Stomach (tissue), 8 donors: ENCODE measurements at regions not wholly inside any gene's neighbourhood (a gene's known extent, or its start where the extent isn't known, plus 50 kb on each side); places are given as distances from the start of the nearest gene placed in this dataset.

Experiments used
- DNase-seq, 2 donors: peaks; one replicate each; pipeline versions ENCODE4 v3.0.0 to v3.0.0-alpha.2; 2013 to 2019
- H3K27ac ChIP-seq, 5 donors: fragments of 200-600 bp in 4 of 5; sonication (generic) in 4 of 5; one replicate each; pipeline ENCODE4 v1.5.1; 2013 to 2019; ENCODE audit warnings: mild to moderate bottlenecking in 1 of 5, moderate library complexity in 1 of 5
- H3K27me3 ChIP-seq, 3 donors: fragments of 200-600 bp; sonication (generic); one replicate each; pipeline ENCODE4 v1.5.1; 2017 to 2019; ENCODE audit warnings: mixed run types in 1 of 3
- H3K36me3 ChIP-seq, 4 donors: fragments of 200-600 bp; sonication (generic); 1 replicate in 3 of 4; 2 replicates in 1 of 4; pipeline ENCODE4 v1.5.1; 2016 to 2019
- H3K4me1 ChIP-seq, 4 donors: fragments of 200-600 bp; sonication (generic); one replicate each; pipeline ENCODE4 v1.5.1; 2016 to 2019
- H3K4me3 ChIP-seq, 4 donors: fragments of 200-600 bp; sonication (generic) in 3 of 4; one replicate each; pipeline ENCODE4 v1.5.1; 2016 to 2019; ENCODE audit warnings: mild to moderate bottlenecking in 1 of 4
- H3K9me3 ChIP-seq, 4 donors: fragments of 200-600 bp; sonication (generic); one replicate each; pipeline ENCODE4 v1.5.1; 2016 to 2019
- CTCF ChIP-seq, 7 experiments: fragments of 450-650 bp in 4 of 7; fragments of 200-600 bp in 3 of 7; sonication (generic) in 3 of 7; IDR thresholded peaks; one replicate each; pipeline ENCODE4 v1.5.1; 2016 to 2019; ENCODE audit warnings: antibody characterized with exemption in 7 of 7, control low read depth in 2 of 7, mild to moderate bottlenecking in 1 of 7
- EP300 ChIP-seq: sonication (generic); formaldehyde crosslinking; IDR thresholded peaks from one replicate; pipeline ENCODE4 v1.6.1; 2017; ENCODE audit warnings: antibody characterized with exemption
- POLR2A ChIP-seq, 4 donors: fragments of 450-650 bp; IDR thresholded peaks; one replicate each; pipeline ENCODE4 v1.6.1; 2016; ENCODE audit warnings: antibody characterized with exemption in 4 of 4, control low read depth in 2 of 4, mild to moderate bottlenecking in 1 of 4, moderate library complexity in 1 of 4
- POLR2AphosphoS5 ChIP-seq, 3 donors: sonication (generic); formaldehyde crosslinking; IDR thresholded peaks; one replicate each; pipeline ENCODE4 v1.6.1; 2016; ENCODE audit warnings: antibody characterized with exemption in 3 of 3
- WGBS, 5 donors: extraction: QIAGEN DNeasy Blood & Tissue Kit in 3 of 5; methylation state at CpG; one replicate each; pipeline versions ENCODE4 v1.1.5 to v1.1.7; 2013 to 2018; 5-methylcytosine and 5-hydroxymethylcytosine counted together
- intact Hi-C: fragments of 100-400 bp; cut with DNase I; formaldehyde crosslinking; loops from one replicate; pipeline ENCODE4 v1.15.1; 2023; ENCODE audit warnings: low total_unique reads
- donor health status: healthy with polysubstance abuse.
- donor health status: Bipolar disorder and iron deficiency.
- donor health status: healthy.

GRCh38 chr7:88637795-88638194, 121.7 kb upstream of the ZNF804B start:
- H3K36me3 ChIP-seq: no peaks in the 10 kb centered on the region
- no peaks in the 10 kb centered on the region for H3K4me1 ChIP-seq
- intact Hi-C loops: no loop called here
- DNase-seq: no peak
- TF ChIP-seq POLR2AphosphoS5 (IDR thresholded peaks at IDR 0.05) (no peak), CTCF (IDR thresholded peaks at IDR 0.05) (no peak), EP300 (no peak), POLR2A (IDR thresholded peaks at IDR 0.05) (no peak)
- H3K27ac ChIP-seq: no peak overlapping the region
- H3K9me3 ChIP-seq: no peaks in the 10 kb centered on the region
- H3K27me3 ChIP-seq: no peaks in the 10 kb centered on the region
- no peak overlapping the region for H3K4me3 ChIP-seq

- DNase-seq: no peak
- Histone ChIP-seq H3K9me3 (no peaks in the 10 kb centered on the region), H3K4me3 (no peak overlapping the region), H3K36me3 (no peaks in the 10 kb centered on the region), H3K27ac (no peak overlapping the region), H3K27me3 (no peaks in the 10 kb centered on the region), H3K4me1 (no peaks in the 10 kb centered on the region)
- 45 to 73% (median 68%) methylated on average over 1 of the region's 1 CpG for WGBS, 5 donors
- intact Hi-C loops: no loop called here
- TF ChIP-seq POLR2AphosphoS5 (IDR thresholded peaks at IDR 0.05) (no peak), CTCF (IDR thresholded peaks at IDR 0.05) (no peak), EP300 (no peak), POLR2A (IDR thresholded peaks at IDR 0.05) (no peak)
These were observed 124.4 kb upstream of the ZNF804B start for GRCh38 chr7:88635149-88635548.

- Histone ChIP-seq H3K27me3 (no peaks in the 10 kb centered on the region), H3K9me3 (no peaks in the 10 kb centered on the region), H3K36me3 (no peaks in the 10 kb centered on the region), H3K27ac (no peak overlapping the region), H3K4me3 (no peak overlapping the region), H3K4me1 (no peaks in the 10 kb centered on the region)
- WGBS, 5 donors: 55 to 77% (median 63%) methylated on average over 1 of the region's 1 CpG
- no peak for TF ChIP-seq CTCF (IDR thresholded peaks at IDR 0.05)
- no peak for TF ChIP-seq POLR2AphosphoS5 (IDR thresholded peaks at IDR 0.05)
- no peak for TF ChIP-seq POLR2A (IDR thresholded peaks at IDR 0.05)
- TF ChIP-seq EP300: no peak
- DNase-seq: no peak
- intact Hi-C loops: no loop called here
These were observed 129.9 kb upstream of the ZNF804B start for GRCh38 chr7:88629559-88629958.

GRCh38 chr7:88628363-88629085, 131.0 kb upstream of the ZNF804B start:
- intact Hi-C loops: no loop called here

More at GRCh38 chr7:88628363-88629085, 131.0 kb upstream of the ZNF804B start:
- no peaks in the 10 kb centered on the region for H3K4me1 ChIP-seq
- no peaks in the 10 kb centered on the region for H3K9me3 ChIP-seq
- H3K36me3 ChIP-seq: no peaks in the 10 kb centered on the region
- H3K27ac ChIP-seq: no peak overlapping the region
- H3K27me3 ChIP-seq: no peaks in the 10 kb centered on the region
- no peak for DNase-seq
- H3K4me3 ChIP-seq: no peak overlapping the region
- 78 to 90% (median 84%) methylated on average over 2 of the region's 2 CpGs for WGBS, 5 donors
- TF ChIP-seq EP300 (no peak), POLR2A (IDR thresholded peaks at IDR 0.05) (no peak), CTCF (IDR thresholded peaks at IDR 0.05) (no peak), POLR2AphosphoS5 (IDR thresholded peaks at IDR 0.05) (no peak)
